ENCODE measurements at regions not wholly inside any gene's neighbourhood (a gene's known extent, or its start where the extent isn't known, plus 50 kb on each side); places are given as distances from the start of the nearest gene placed in this dataset.

GRCh38 chr18:38453880-38454279 is 888.3 kb upstream of the CELF4 start:
- no peaks in the 10 kb centered on the region for H3K27me3 ChIP-seq (ENCODE audit: insufficient read depth, low read length)
- no peaks in the 10 kb centered on the region for H3K79me2 ChIP-seq (ENCODE audit: insufficient read depth, low read length)
- TF ChIP-seq, protein P1, sequence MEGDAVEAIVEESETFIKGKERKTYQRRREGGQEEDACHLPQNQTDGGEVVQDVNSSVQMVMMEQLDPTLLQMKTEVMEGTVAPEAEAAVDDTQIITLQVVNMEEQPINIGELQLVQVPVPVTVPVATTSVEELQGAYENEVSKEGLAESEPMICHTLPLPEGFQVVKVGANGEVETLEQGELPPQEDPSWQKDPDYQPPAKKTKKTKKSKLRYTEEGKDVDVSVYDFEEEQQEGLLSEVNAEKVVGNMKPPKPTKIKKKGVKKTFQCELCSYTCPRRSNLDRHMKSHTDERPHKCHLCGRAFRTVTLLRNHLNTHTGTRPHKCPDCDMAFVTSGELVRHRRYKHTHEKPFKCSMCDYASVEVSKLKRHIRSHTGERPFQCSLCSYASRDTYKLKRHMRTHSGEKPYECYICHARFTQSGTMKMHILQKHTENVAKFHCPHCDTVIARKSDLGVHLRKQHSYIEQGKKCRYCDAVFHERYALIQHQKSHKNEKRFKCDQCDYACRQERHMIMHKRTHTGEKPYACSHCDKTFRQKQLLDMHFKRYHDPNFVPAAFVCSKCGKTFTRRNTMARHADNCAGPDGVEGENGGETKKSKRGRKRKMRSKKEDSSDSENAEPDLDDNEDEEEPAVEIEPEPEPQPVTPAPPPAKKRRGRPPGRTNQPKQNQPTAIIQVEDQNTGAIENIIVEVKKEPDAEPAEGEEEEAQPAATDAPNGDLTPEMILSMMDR (IDR thresholded peaks at IDR 0.05; ENCODE audit: insufficient read depth, low read depth, low read length) = no peak
- TF ChIP-seq EZH2 (IDR thresholded peaks at IDR 0.05; ENCODE audit: insufficient read depth, low read length) = no peak
- no peak overlapping the region for H3K4me3 ChIP-seq (ENCODE audit: insufficient read depth, low read depth, low read length)
- H3K4me1 ChIP-seq (ENCODE audit: insufficient read depth, low read length) = no peaks in the 10 kb centered on the region
- H3K4me2 ChIP-seq (ENCODE audit: low read length) = no peak overlapping the region
- no peak overlapping the region for H2AFZ ChIP-seq (ENCODE audit: low read depth, low read length)
- no peaks in the 10 kb centered on the region for H3K36me3 ChIP-seq (ENCODE audit: insufficient read depth, low read length)
- Mint-ChIP-seq H3K27me3 (ENCODE audit: low read depth, unreplicated experiment) (no peaks in the 10 kb centered on the region), H3K27ac (ENCODE audit: unreplicated experiment) (no peak overlapping the region), H3K36me3 (ENCODE audit: low read depth, unreplicated experiment) (no peaks in the 10 kb centered on the region), H3K4me3 (ENCODE audit: unreplicated experiment) (no peak overlapping the region), H3K4me1 (ENCODE audit: low read depth, unreplicated experiment) (peaks cover 12% of the 10 kb centered on the region), H3K9me3 (ENCODE audit: unreplicated experiment) (no peaks in the 10 kb centered on the region)
- DNase-seq (ENCODE audit: low read depth) (no peak), FAIRE-seq (no peak)
- H3K9me3 ChIP-seq (ENCODE audit: insufficient read depth, low read depth, low read length) = no peaks in the 10 kb centered on the region
- H3K27ac ChIP-seq (ENCODE audit: low read depth, low read length) = no peak overlapping the region
- no peaks in the 10 kb centered on the region for H4K20me1 ChIP-seq (ENCODE audit: insufficient read depth, low read length)
- H3K9ac ChIP-seq (ENCODE audit: low read length) = no peak overlapping the region

DNA sequence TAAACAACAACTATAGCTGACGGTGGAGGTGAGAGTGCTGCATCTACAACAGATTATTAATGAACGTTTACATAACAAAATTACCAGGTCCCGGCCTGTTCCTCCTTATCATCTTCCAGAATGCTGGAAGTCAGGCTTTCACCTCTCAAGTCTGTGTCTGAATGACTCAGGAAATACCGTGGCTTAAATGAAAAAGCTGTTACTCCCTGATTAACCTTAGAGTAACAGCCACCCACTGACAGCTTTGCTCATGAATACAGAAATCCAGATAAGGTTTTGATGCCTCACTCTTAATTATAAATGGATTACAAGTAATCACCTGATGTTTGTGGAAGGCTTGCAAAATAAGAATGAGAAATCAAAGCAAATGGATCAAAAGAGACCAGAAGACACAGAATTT is 885.3 kb upstream of the CELF4 start:
- H3K4me2 ChIP-seq (ENCODE audit: low read length) = no peak overlapping the region
- no peaks in the 10 kb centered on the region for H3K9me3 ChIP-seq (ENCODE audit: insufficient read depth, low read depth, low read length)
- no peaks in the 10 kb centered on the region for H3K27me3 Mint-ChIP-seq (ENCODE audit: low read depth, unreplicated experiment)
- H3K79me2 ChIP-seq (ENCODE audit: insufficient read depth, low read length) = no peaks in the 10 kb centered on the region
- H3K4me1 Mint-ChIP-seq (ENCODE audit: low read depth, unreplicated experiment) = peaks cover 24% of the 10 kb centered on the region
- H2AFZ ChIP-seq (ENCODE audit: low read depth, low read length) = no peak overlapping the region
- TF ChIP-seq, protein P1 (IDR thresholded peaks at IDR 0.05; ENCODE audit: insufficient read depth, low read depth, low read length) = no peak
- TF ChIP-seq EZH2 (IDR thresholded peaks at IDR 0.05; ENCODE audit: insufficient read depth, low read length) = no peak
- H4K20me1 ChIP-seq (ENCODE audit: insufficient read depth, low read length) = no peaks in the 10 kb centered on the region
- no peak overlapping the region for H3K4me3 Mint-ChIP-seq (ENCODE audit: unreplicated experiment)
- H3K36me3 ChIP-seq (ENCODE audit: insufficient read depth, low read length) = no peaks in the 10 kb centered on the region
- no peaks in the 10 kb centered on the region for H3K36me3 Mint-ChIP-seq (ENCODE audit: low read depth, unreplicated experiment)
- H3K27ac ChIP-seq (ENCODE audit: low read depth, low read length) = no peak overlapping the region
- FAIRE-seq = no peak
- no peak overlapping the region for H3K9ac ChIP-seq (ENCODE audit: low read length)
- DNase-seq (ENCODE audit: low read depth) = no peak
- no peaks in the 10 kb centered on the region for H3K9me3 Mint-ChIP-seq (ENCODE audit: unreplicated experiment)
- H3K27me3 ChIP-seq (ENCODE audit: insufficient read depth, low read length) = no peaks in the 10 kb centered on the region
- no peak overlapping the region for H3K4me3 ChIP-seq (ENCODE audit: insufficient read depth, low read depth, low read length)
- H3K4me1 ChIP-seq (ENCODE audit: insufficient read depth, low read length) = no peaks in the 10 kb centered on the region
- peak overlapping the region; percentile 16 for H3K27ac Mint-ChIP-seq (ENCODE audit: unreplicated experiment)

DNA sequence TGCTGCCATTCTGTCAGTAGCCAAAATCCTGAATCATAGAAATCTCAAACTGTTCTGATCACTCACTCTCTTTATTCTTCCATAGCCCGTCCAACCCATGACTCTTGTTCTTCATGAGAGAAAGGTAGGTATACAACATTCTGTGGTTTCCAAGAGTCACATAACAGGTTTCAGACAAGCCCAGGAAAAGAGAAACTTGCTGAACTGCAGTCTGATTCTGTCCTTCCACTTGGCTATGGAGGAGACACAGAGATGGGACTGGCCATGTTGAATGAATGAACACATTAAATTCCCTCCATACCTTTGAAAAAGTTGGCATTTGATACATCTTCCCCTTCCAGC is 880.2 kb upstream of the CELF4 start:
- Histone ChIP-seq H3K27ac (ENCODE audit: low read depth, low read length) (no peak overlapping the region), H3K4me3 (ENCODE audit: insufficient read depth, low read depth, low read length) (no peak overlapping the region), H3K4me2 (ENCODE audit: low read length) (no peak overlapping the region), H3K36me3 (ENCODE audit: insufficient read depth, low read length) (no peaks in the 10 kb centered on the region), H3K9ac (ENCODE audit: low read length) (no peak overlapping the region), H3K79me2 (ENCODE audit: insufficient read depth, low read length) (no peaks in the 10 kb centered on the region), H4K20me1 (ENCODE audit: insufficient read depth, low read length) (no peaks in the 10 kb centered on the region), H3K4me1 (ENCODE audit: insufficient read depth, low read length) (no peaks in the 10 kb centered on the region), H2AFZ (ENCODE audit: low read depth, low read length) (no peak overlapping the region), H3K9me3 (ENCODE audit: insufficient read depth, low read depth, low read length) (no peaks in the 10 kb centered on the region), H3K27me3 (ENCODE audit: insufficient read depth, low read length) (no peaks in the 10 kb centered on the region)
- Mint-ChIP-seq H3K36me3 (ENCODE audit: low read depth, unreplicated experiment) (no peaks in the 10 kb centered on the region), H3K27ac (ENCODE audit: unreplicated experiment) (no peak overlapping the region), H3K27me3 (ENCODE audit: low read depth, unreplicated experiment) (peaks cover 2% of the 10 kb centered on the region), H3K4me1 (ENCODE audit: low read depth, unreplicated experiment) (peaks cover 19% of the 10 kb centered on the region), H3K4me3 (ENCODE audit: unreplicated experiment) (no peak overlapping the region), H3K9me3 (ENCODE audit: unreplicated experiment) (peaks cover 4% of the 10 kb centered on the region)
- FAIRE-seq = no peak
- TF ChIP-seq EZH2 (IDR thresholded peaks at IDR 0.05; ENCODE audit: insufficient read depth, low read length) = no peak
- TF ChIP-seq, protein P1 (IDR thresholded peaks at IDR 0.05; ENCODE audit: insufficient read depth, low read depth, low read length) = no peak
- no peak for DNase-seq (ENCODE audit: low read depth)
